Gastroesophageal sphincter (tissue), 3 donors: ENCODE measurements at regions not wholly inside any gene's neighbourhood (a gene's known extent, or its start where the extent isn't known, plus 50 kb on each side); places are given as distances from the start of the nearest gene placed in this dataset.

Experiments used
- EP300 ChIP-seq: sonication (generic); formaldehyde crosslinking; IDR thresholded peaks from one replicate; pipeline ENCODE4 v1.6.1; 2017; ENCODE audit warnings: antibody characterized with exemption, mild to moderate bottlenecking
- POLR2A ChIP-seq, 2 donors: fragments of 450-650 bp; IDR thresholded peaks; one replicate each; pipeline ENCODE4 v1.6.1; 2017; ENCODE audit warnings: antibody characterized with exemption in 2 of 2, mild to moderate bottlenecking in 2 of 2, moderate library complexity in 1 of 2
- POLR2AphosphoS5 ChIP-seq: sonication (generic); formaldehyde crosslinking; IDR thresholded peaks from one replicate; pipeline ENCODE4 v1.6.1; 2017; ENCODE audit warnings: antibody characterized with exemption
- TF ChIP-seq, protein P1 (sequence below), 4 experiments: fragments of 200-600 bp in 2 of 4; fragments of 450-650 bp in 2 of 4; sonication (generic) in 1 of 4; IDR thresholded peaks; one replicate each; pipeline ENCODE4 v1.5.1; 2017 to 2019; ENCODE audit warnings: antibody characterized with exemption in 4 of 4, mild to moderate bottlenecking in 2 of 4, moderate library complexity in 2 of 4

GRCh38 chr3:132222868-132223538 is 94.2 kb upstream of the ACP3 start:
- TF ChIP-seq, protein P1, sequence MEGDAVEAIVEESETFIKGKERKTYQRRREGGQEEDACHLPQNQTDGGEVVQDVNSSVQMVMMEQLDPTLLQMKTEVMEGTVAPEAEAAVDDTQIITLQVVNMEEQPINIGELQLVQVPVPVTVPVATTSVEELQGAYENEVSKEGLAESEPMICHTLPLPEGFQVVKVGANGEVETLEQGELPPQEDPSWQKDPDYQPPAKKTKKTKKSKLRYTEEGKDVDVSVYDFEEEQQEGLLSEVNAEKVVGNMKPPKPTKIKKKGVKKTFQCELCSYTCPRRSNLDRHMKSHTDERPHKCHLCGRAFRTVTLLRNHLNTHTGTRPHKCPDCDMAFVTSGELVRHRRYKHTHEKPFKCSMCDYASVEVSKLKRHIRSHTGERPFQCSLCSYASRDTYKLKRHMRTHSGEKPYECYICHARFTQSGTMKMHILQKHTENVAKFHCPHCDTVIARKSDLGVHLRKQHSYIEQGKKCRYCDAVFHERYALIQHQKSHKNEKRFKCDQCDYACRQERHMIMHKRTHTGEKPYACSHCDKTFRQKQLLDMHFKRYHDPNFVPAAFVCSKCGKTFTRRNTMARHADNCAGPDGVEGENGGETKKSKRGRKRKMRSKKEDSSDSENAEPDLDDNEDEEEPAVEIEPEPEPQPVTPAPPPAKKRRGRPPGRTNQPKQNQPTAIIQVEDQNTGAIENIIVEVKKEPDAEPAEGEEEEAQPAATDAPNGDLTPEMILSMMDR (IDR thresholded peaks at IDR 0.05), result no peak
- no peak for TF ChIP-seq POLR2AphosphoS5
- TF ChIP-seq POLR2A (IDR thresholded peaks at IDR 0.05), result no peak
- no peak for TF ChIP-seq EP300
